ENCODE measurements at regions not wholly inside any gene's neighbourhood (a gene's known extent, or its start where the extent isn't known, plus 50 kb on each side); places are given as distances from the start of the nearest gene placed in this dataset.
"Not testable (repeated sequence)": the region's sequence is repeated elsewhere in the genome, so short reads cannot be mapped to it uniquely, and the experiment has no call there.

- no peaks in the 10 kb centered on the region for H3K36me3 ChIP-seq (ENCODE audit: insufficient read depth, low read length)
- TF ChIP-seq CTCF (IDR thresholded peaks at IDR 0.05; ENCODE audit: extremely low read depth, low read depth, low read length), result no peak
- no peak overlapping the region for H3K4me2 ChIP-seq (ENCODE audit: insufficient read depth, low read length)
These were observed 642.9 kb downstream of the MAT2B start for GRCh38 chr5:164148292-164148691.

GRCh38 chr5:164152539-164152938 lies 647.1 kb downstream of the MAT2B start:
- not testable (repeated sequence) for H3K9me3 ChIP-seq (ENCODE audit: low read depth, low read length); H3K4me3 ChIP-seq (ENCODE audit: insufficient read depth, low read length); H3K27me3 ChIP-seq (ENCODE audit: insufficient read depth, low read length); H3K36me3 ChIP-seq (ENCODE audit: insufficient read depth, low read length); H3K27ac ChIP-seq (ENCODE audit: low read depth, low read length); H3K4me2 ChIP-seq (ENCODE audit: insufficient read depth, low read length); H3K79me2 ChIP-seq (ENCODE audit: insufficient read depth, low read length); DNase-seq (ENCODE audit: insufficient read length, low spot score, missing footprints); H2AFZ ChIP-seq (ENCODE audit: low read length); H4K20me1 ChIP-seq (ENCODE audit: insufficient read depth, low read length)
- H3K4me1 ChIP-seq (ENCODE audit: insufficient read depth, low read length), result peaks cover 28% of the 10 kb centered on the region

More at GRCh38 chr5:164148292-164148691, 642.9 kb downstream of the MAT2B start:
- Histone ChIP-seq H2AFZ (ENCODE audit: low read length) (peak overlapping the region; percentile 6), H3K27me3 (ENCODE audit: insufficient read depth, low read length) (no peaks in the 10 kb centered on the region), H3K4me1 (ENCODE audit: insufficient read depth, low read length) (peaks cover 17% of the 10 kb centered on the region), H3K27ac (ENCODE audit: low read depth, low read length) (no peak overlapping the region), H3K4me3 (ENCODE audit: insufficient read depth, low read length) (no peak overlapping the region), H4K20me1 (ENCODE audit: insufficient read depth, low read length) (no peaks in the 10 kb centered on the region), H3K79me2 (ENCODE audit: insufficient read depth, low read length) (no peaks in the 10 kb centered on the region), H3K9me3 (ENCODE audit: low read depth, low read length) (no peaks in the 10 kb centered on the region)
- DNase-seq (ENCODE audit: insufficient read length, low spot score, missing footprints), result no peak

- Histone ChIP-seq H2AFZ (ENCODE audit: low read length) (no peak overlapping the region), H3K27ac (ENCODE audit: low read depth, low read length) (peak overlapping the region; percentile 9), H3K79me2 (ENCODE audit: insufficient read depth, low read length) (no peaks in the 10 kb centered on the region), H3K27me3 (ENCODE audit: insufficient read depth, low read length) (no peaks in the 10 kb centered on the region), H4K20me1 (ENCODE audit: insufficient read depth, low read length) (no peaks in the 10 kb centered on the region), H3K4me3 (ENCODE audit: insufficient read depth, low read length) (no peak overlapping the region), H3K9me3 (ENCODE audit: low read depth, low read length) (no peaks in the 10 kb centered on the region), H3K36me3 (ENCODE audit: insufficient read depth, low read length) (no peaks in the 10 kb centered on the region), H3K4me2 (ENCODE audit: insufficient read depth, low read length) (peak overlapping the region; percentile 7), H3K4me1 (ENCODE audit: insufficient read depth, low read length) (peaks cover 28% of the 10 kb centered on the region)
- DNase-seq (ENCODE audit: insufficient read length, low spot score, missing footprints), result peak; percentile 68
- TF ChIP-seq CTCF (IDR thresholded peaks at IDR 0.05; ENCODE audit: extremely low read depth, low read depth, low read length), result no peak
These were observed 648.2 kb downstream of the MAT2B start for GRCh38 chr5:164153469-164154172.

GRCh38 chr5:164170814-164171213 lies 665.4 kb downstream of the MAT2B start:
- Histone ChIP-seq H3K4me3 (ENCODE audit: insufficient read depth, low read length) (no peak overlapping the region), H3K27me3 (ENCODE audit: insufficient read depth, low read length) (no peaks in the 10 kb centered on the region)

More at GRCh38 chr5:164170814-164171213, 665.4 kb downstream of the MAT2B start:
- Histone ChIP-seq H3K9me3 (ENCODE audit: low read depth, low read length) (no peaks in the 10 kb centered on the region), H3K27ac (ENCODE audit: low read depth, low read length) (no peak overlapping the region), H2AFZ (ENCODE audit: low read length) (no peak overlapping the region), H3K79me2 (ENCODE audit: insufficient read depth, low read length) (no peaks in the 10 kb centered on the region), H4K20me1 (ENCODE audit: insufficient read depth, low read length) (no peaks in the 10 kb centered on the region), H3K4me2 (ENCODE audit: insufficient read depth, low read length) (no peak overlapping the region), H3K36me3 (ENCODE audit: insufficient read depth, low read length) (no peaks in the 10 kb centered on the region), H3K4me1 (ENCODE audit: insufficient read depth, low read length) (peaks cover 15% of the 10 kb centered on the region)
- no peak for DNase-seq (ENCODE audit: insufficient read length, low spot score, missing footprints)
- no peak for TF ChIP-seq CTCF (IDR thresholded peaks at IDR 0.05; ENCODE audit: extremely low read depth, low read depth, low read length)
